ENCODE measurements at regions not wholly inside any gene's neighbourhood (a gene's known extent, or its start where the extent isn't known, plus 50 kb on each side); places are given as distances from the start of the nearest gene placed in this dataset.
A peak's percentile ranks its signal among the peaks of the same experiment; 100 is the strongest.

DNA sequence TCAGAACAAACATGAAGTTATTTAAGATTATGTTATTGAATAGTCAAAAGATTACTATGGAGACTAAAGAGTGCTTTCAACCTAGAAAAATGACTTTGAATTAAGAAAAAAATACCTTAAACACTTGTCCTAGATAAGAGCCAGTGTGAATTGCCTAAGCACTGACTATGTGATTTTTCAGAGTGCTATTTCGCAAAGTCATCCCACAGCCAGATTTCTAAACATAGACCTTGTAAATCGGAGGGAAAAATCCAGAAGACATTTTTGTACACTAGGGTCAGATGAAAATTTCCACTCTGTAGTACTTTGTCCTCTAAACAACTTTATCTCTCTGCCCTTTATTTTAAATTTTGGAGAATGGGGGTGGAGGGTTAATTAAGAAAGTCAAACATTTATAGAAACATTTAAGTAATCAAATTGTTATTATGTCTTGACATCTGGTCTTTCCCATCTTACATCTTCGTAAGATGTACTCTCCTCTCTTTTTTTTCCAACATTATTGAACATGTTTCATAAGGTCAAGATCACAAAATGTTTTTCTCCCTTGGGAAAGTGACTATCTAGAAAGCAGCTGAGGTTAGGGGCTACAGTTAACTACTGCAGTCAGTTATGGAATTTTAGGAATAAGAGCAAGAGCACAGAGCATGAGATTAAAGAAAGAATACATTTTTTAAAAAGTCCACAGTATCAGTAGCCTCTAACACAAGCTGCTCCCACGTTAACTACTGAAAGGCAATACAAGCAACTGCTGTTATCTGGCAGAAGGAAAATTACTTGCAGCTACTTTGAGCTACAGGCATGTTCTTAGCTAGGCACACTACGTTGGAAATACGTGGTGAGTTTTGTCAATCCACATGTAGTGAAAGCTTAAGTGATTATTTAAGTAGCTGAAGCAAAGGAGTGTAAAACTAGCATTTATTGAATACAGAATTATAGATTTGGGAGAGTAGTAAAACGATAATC is 648.5 kb downstream of the HTR1B start:
- no peak overlapping the region for H3K4me3 ChIP-seq (replicated peaks; ENCODE audit: low read depth, low read length)
- peak; percentile 51 for DNase-seq (ENCODE audit: low read depth)
- TF ChIP-seq, protein P1, sequence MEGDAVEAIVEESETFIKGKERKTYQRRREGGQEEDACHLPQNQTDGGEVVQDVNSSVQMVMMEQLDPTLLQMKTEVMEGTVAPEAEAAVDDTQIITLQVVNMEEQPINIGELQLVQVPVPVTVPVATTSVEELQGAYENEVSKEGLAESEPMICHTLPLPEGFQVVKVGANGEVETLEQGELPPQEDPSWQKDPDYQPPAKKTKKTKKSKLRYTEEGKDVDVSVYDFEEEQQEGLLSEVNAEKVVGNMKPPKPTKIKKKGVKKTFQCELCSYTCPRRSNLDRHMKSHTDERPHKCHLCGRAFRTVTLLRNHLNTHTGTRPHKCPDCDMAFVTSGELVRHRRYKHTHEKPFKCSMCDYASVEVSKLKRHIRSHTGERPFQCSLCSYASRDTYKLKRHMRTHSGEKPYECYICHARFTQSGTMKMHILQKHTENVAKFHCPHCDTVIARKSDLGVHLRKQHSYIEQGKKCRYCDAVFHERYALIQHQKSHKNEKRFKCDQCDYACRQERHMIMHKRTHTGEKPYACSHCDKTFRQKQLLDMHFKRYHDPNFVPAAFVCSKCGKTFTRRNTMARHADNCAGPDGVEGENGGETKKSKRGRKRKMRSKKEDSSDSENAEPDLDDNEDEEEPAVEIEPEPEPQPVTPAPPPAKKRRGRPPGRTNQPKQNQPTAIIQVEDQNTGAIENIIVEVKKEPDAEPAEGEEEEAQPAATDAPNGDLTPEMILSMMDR (IDR thresholded peaks at IDR 0.05; ENCODE audit: low read length, missing control alignments) = no peak

DNA sequence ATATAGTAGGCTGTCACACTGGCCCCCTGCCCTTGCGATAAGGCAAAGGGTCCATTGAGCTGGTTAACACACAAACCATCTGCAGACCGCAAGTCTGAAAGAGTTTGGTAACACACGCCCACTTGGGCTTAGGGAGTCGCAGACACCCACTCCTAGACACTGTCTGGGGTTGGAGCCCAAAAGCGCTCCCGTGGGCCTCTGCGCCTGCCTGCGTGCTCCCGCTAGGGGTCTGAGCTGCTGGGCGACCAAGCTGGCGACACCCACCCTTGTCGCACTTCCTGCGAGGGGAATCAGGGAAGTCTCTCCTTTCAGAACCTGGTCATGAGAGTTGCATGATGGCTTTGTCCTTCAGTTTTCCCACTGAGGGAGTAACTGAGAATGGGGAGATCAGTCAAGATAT is 653.0 kb downstream of the HTR1B start:
- DNase-seq (ENCODE audit: low read depth) = no peak
- H3K4me3 ChIP-seq (replicated peaks; ENCODE audit: low read depth, low read length) = no peak overlapping the region
- TF ChIP-seq, protein P1 (IDR thresholded peaks at IDR 0.05; ENCODE audit: low read length, missing control alignments) = no peak

DNA sequence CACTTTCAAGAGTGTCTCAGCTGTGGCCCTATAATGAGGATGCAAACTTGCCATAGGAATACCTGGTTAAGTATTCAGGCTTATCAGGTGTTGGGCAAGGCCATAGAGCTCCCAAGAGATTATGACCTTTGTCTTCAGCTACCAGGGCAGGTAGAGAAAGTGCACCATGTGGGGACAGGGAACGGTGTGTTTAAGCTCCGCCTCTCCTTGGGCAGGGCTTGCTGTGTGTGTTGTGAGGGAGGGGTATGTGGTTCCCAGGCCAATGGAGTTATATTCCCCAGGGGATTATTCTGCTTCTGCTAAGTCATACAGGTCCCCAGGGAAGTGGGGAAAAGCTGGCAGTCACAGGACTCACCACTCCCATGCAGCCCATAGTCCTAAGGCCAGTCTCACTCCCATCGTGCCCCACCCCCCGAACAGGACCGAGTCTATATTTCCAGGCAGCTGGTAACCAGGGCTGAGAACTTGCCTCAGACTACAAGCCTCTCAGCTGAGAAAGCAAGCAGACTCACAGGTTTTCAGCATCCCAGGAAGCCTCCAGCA is 660.2 kb downstream of the HTR1B start:
- TF ChIP-seq, protein P1 (IDR thresholded peaks at IDR 0.05; ENCODE audit: low read length, missing control alignments) = no peak
- H3K4me3 ChIP-seq (replicated peaks; ENCODE audit: low read depth, low read length) = no peak overlapping the region

DNA sequence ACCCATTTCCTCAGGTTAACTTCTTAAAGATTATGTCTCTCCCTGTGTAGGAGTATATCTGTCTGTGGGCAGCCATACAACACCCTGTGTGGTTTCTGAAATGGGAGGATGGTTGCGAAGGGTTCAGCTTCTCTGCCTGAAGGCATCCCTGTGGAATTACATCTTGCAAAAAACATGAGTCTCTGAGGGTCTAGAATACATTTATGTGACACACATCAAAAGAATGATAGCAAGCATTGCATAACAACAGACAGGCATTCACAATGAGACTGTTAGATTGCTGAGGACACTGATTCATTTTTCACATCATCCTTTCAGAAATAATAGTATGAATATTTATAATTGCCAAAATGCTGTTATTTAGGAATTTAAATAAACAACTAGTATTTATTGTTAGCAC is 670.9 kb downstream of the HTR1B start:
- TF ChIP-seq, protein P1 (IDR thresholded peaks at IDR 0.05; ENCODE audit: low read length, missing control alignments) = no peak
- DNase-seq (ENCODE audit: low read depth) = peak; percentile 30

More for the DNA sequence above, 660.2 kb downstream of the HTR1B start:
- no peak for DNase-seq (ENCODE audit: low read depth)

DNA sequence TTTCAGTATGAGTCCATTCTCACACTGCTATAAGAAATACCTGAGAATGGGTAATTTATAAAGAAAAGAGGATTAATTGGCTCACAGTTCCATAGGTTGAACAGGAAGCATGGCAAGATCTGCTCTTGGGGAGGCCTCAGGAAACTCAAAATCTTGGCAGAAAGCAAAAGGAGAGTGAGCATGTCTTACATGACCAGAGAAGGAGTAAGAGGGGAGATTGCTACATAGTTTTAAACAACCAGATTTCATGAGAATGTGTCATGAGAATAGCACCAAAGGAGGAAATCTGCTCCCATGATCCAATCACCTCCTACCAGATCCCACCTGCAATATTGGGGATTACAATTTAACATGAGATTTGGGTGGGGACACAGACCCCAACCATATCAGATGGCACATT is 672.4 kb downstream of the HTR1B start:
- TF ChIP-seq, protein P1 (IDR thresholded peaks at IDR 0.05; ENCODE audit: low read length, missing control alignments) = no peak
- no peak for DNase-seq (ENCODE audit: low read depth)
- no peak overlapping the region for H3K4me3 ChIP-seq (replicated peaks; ENCODE audit: low read depth, low read length)

More for the DNA sequence above, 670.9 kb downstream of the HTR1B start:
- no peak overlapping the region for H3K4me3 ChIP-seq (replicated peaks; ENCODE audit: low read depth, low read length)

DNA sequence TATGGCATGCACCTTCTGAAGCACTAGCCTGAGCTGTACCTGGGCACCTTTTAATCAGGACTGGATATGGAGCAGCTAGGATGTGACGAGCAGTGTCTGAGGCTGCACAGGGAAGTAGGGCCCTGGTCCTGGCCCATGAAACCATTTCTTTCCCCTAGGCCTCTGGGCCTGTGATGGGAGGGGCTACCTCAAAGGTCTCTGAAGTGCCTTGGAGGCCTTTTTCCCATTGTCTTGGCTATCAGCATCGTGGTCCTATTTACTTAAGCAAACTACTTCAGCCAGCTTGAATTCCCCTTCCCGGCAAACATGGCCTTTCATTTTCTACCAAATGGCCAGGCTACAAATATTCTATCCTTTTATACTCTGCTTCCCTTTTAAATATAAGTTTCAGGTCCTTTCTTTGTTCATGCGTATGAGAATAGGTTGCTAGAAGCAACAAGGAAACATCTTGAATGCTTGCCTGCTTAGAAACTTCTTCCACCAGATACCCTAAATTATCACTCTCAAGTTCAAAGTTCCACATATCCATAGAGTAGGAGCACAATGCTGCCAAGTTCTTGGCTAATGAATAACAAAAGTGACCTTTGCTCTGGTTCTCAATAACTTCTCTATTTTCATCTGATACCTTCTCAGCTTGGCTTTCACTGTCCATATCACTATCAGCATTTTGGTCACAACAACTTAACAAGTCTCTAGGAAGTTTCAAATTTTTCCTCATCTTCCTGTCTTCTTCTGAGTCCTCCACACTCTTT is 673.1 kb downstream of the HTR1B start:
- DNase-seq (ENCODE audit: low read depth) = no peak

More for the DNA sequence above, 673.1 kb downstream of the HTR1B start:
- TF ChIP-seq, protein P1 (IDR thresholded peaks at IDR 0.05; ENCODE audit: low read length, missing control alignments) = no peak
- H3K4me3 ChIP-seq (replicated peaks; ENCODE audit: low read depth, low read length) = no peak overlapping the region

Data from fibroblast of pulmonary artery (primary cell).